Activated T-cell treated with anti-CD3 and anti-CD28 coated beads, Interleukin-2, amount 50 U/mL, for 72 hours (primary cell): ENCODE measurements at regions not wholly inside any gene's neighbourhood (a gene's known extent, or its start where the extent isn't known, plus 50 kb on each side); places are given as distances from the start of the nearest gene placed in this dataset.

ENCODE experiments used
- ATAC-seq, 2 donors: fragments of 150-1000 bp; cut with Tn5 transposase; replicated peaks in 1 of 2; 2 replicates each; pipeline ENCODE4 v1.10.0; 2021; ENCODE audit warnings: moderate library complexity in 2 of 2, mild to moderate bottlenecking in 1 of 2
- DNase-seq, 2 donors: peaks; one replicate each; pipeline ENCODE4 v3.0.0; 2021 to 2022; ENCODE audit warnings: mixed read lengths in 1 of 2
- H3K27ac Mint-ChIP-seq: one replicate; pipeline ENCODE4 v1.8.0; 2022; ENCODE audit warnings: mild to moderate bottlenecking, moderate library complexity, mixed read lengths
- H3K27me3 Mint-ChIP-seq: one replicate; pipeline ENCODE4 v1.8.0; 2022; ENCODE audit warnings: low read depth, mixed read lengths
- H3K36me3 Mint-ChIP-seq, 2 donors: one replicate each; pipeline ENCODE4 v1.8.0; 2022; ENCODE audit warnings: mixed read lengths in 2 of 2, mild to moderate bottlenecking in 1 of 2; ENCODE audit not compliant: insufficient read depth in 2 of 2
- H3K4me1 Mint-ChIP-seq: one replicate; pipeline ENCODE4 v1.8.0; 2022; ENCODE audit warnings: low read depth, mixed read lengths
- H3K4me3 Mint-ChIP-seq, 2 donors: one replicate each; pipeline ENCODE4 v1.8.0; 2022; ENCODE audit warnings: mild to moderate bottlenecking in 2 of 2, mixed read lengths in 2 of 2, moderate library complexity in 2 of 2
- H3K9me3 Mint-ChIP-seq, 2 donors: one replicate each; pipeline ENCODE4 v1.8.0; 2022; ENCODE audit warnings: mixed read lengths in 2 of 2

GRCh38 chr4:35252071-35252470 lies 992.2 kb downstream of the ARAP2 start:
- Mint-ChIP-seq H3K9me3 (peaks cover 5 to 7% of the 10 kb centered on the region in 2 donors), H3K36me3 (no peaks in the 10 kb centered on the region), H3K27me3 (no peaks in the 10 kb centered on the region), H3K4me1 (no peaks in the 10 kb centered on the region), H3K27ac (no peak overlapping the region), H3K4me3 (no peak overlapping the region)
- DNase-seq = no peak
- no peak for ATAC-seq

DNA sequence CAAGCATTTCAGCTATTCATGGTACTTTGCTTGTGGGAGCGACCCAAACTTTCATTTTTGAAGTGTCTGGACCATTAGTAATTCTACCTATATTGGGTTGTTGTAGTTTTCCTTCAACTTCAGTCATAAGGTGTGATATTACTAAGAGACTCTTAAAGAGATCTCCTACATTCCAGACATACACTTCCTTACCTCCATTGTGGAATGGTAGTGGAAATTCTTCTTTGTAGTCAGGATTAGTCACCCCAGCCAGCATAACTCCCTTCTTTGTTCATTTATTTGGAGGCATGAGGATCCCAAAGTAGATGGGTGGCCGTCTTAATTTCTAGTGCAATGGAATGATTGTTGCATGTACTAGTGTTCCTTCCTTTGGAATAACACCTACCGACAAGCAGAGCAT lies 991.4 kb downstream of the ARAP2 start:
- H3K4me3 Mint-ChIP-seq = no peak overlapping the region
- no peak for DNase-seq
- no peak overlapping the region for H3K27ac Mint-ChIP-seq
- no peak for ATAC-seq
- peaks cover 5 to 9% of the 10 kb centered on the region in 2 donors for H3K9me3 Mint-ChIP-seq
- H3K36me3 Mint-ChIP-seq = no peaks in the 10 kb centered on the region
- no peaks in the 10 kb centered on the region for H3K27me3 Mint-ChIP-seq
- no peaks in the 10 kb centered on the region for H3K4me1 Mint-ChIP-seq

- Mint-ChIP-seq H3K9me3 (peaks cover 5 to 9% of the 10 kb centered on the region in 2 donors), H3K27ac (no peak overlapping the region), H3K27me3 (no peaks in the 10 kb centered on the region), H3K4me1 (no peaks in the 10 kb centered on the region), H3K36me3 (no peaks in the 10 kb centered on the region), H3K4me3 (no peak overlapping the region)
- ATAC-seq = no peak
- no peak for DNase-seq
These were observed 991.0 kb downstream of the ARAP2 start for GRCh38 chr4:35253331-35253730.

DNA sequence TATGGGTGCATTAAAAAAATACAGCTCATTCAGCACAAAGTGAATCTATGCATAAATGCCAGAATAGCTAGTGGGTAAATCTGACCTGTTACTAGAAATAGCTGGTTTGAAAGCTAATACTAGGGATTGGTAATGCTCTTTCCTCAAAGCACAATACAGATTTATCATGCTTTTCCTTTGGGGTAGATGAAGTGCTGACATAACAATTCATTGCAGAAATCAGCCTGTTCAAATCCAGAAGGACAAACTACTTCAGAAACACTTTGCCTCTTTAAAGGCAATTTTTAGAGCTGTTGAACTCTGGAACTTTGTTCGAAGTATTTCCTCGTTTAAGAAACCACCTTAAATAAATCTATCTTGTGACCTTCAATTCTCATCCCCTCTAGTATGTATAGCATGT lies 957.9 kb downstream of the ARAP2 start:
- Mint-ChIP-seq H3K4me3 (no peak overlapping the region), H3K27me3 (no peaks in the 10 kb centered on the region), H3K27ac (no peak overlapping the region), H3K9me3 (peaks cover 1 to 4% of the 10 kb centered on the region in 2 donors), H3K4me1 (no peaks in the 10 kb centered on the region), H3K36me3 (no peaks in the 10 kb centered on the region)
- DNase-seq (no peak), ATAC-seq (no peak)

- no peak for DNase-seq
- no peaks in the 10 kb centered on the region for H3K9me3 Mint-ChIP-seq
- no peak overlapping the region for H3K4me3 Mint-ChIP-seq
- no peak overlapping the region for H3K27ac Mint-ChIP-seq
- H3K36me3 Mint-ChIP-seq = no peaks in the 10 kb centered on the region
- ATAC-seq = no peak
- H3K4me1 Mint-ChIP-seq = no peaks in the 10 kb centered on the region
- no peaks in the 10 kb centered on the region for H3K27me3 Mint-ChIP-seq
These were observed 943.1 kb downstream of the ARAP2 start for GRCh38 chr4:35300996-35301774.

DNA sequence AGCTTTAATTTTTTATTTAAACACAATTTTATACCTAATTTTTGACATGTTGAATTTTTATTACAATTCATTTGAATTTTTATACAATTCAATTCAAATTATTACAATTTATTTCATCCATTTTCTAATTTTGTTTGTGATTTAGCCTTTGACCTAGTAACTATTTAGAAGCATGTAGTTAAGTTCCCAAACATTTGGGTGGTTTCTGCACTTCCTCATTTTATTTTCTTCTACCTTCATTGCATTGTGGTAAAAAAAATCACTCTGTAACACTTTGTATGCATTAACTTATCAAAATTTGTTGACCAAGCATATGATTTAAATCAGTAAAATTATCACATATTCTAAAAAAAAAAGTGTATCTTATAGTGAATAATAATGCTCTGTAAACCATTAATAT lies 928.9 kb downstream of the ARAP2 start:
- Mint-ChIP-seq H3K36me3 (no peaks in the 10 kb centered on the region), H3K27ac (no peak overlapping the region), H3K27me3 (no peaks in the 10 kb centered on the region), H3K9me3 (peaks cover 3 to 4% of the 10 kb centered on the region in 2 donors), H3K4me3 (no peak overlapping the region), H3K4me1 (no peaks in the 10 kb centered on the region)
- ATAC-seq (no peak), DNase-seq (no peak)

- ATAC-seq = no peak
- no peaks in the 10 kb centered on the region for H3K36me3 Mint-ChIP-seq
- peaks cover 1% of the 10 kb centered on the region in 2 donors for H3K9me3 Mint-ChIP-seq
- H3K4me1 Mint-ChIP-seq = no peaks in the 10 kb centered on the region
- H3K4me3 Mint-ChIP-seq = no peak overlapping the region
- DNase-seq = no peak
- H3K27me3 Mint-ChIP-seq = no peaks in the 10 kb centered on the region
- H3K27ac Mint-ChIP-seq = no peak overlapping the region
These were observed 918.3 kb downstream of the ARAP2 start for GRCh38 chr4:35325908-35326453.

GRCh38 chr4:35342833-35343232 lies 901.5 kb downstream of the ARAP2 start:
- Mint-ChIP-seq H3K27ac (no peak overlapping the region), H3K27me3 (no peaks in the 10 kb centered on the region), H3K36me3 (no peaks in the 10 kb centered on the region), H3K4me1 (no peaks in the 10 kb centered on the region), H3K4me3 (no peak overlapping the region), H3K9me3 (peaks cover 2 to 7% of the 10 kb centered on the region in 2 donors)
- no peak for ATAC-seq
- no peak for DNase-seq

GRCh38 chr4:35347276-35347675 lies 897.0 kb downstream of the ARAP2 start:
- H3K36me3 Mint-ChIP-seq = peaks cover 0 to 3% of the 10 kb centered on the region in 2 donors
- no peak overlapping the region for H3K27ac Mint-ChIP-seq
- H3K9me3 Mint-ChIP-seq = peaks cover 7 to 13% of the 10 kb centered on the region in 2 donors
- no peak overlapping the region for H3K4me3 Mint-ChIP-seq
- DNase-seq (no peak), ATAC-seq (no peak)
- H3K4me1 Mint-ChIP-seq = no peaks in the 10 kb centered on the region
- no peaks in the 10 kb centered on the region for H3K27me3 Mint-ChIP-seq

DNA sequence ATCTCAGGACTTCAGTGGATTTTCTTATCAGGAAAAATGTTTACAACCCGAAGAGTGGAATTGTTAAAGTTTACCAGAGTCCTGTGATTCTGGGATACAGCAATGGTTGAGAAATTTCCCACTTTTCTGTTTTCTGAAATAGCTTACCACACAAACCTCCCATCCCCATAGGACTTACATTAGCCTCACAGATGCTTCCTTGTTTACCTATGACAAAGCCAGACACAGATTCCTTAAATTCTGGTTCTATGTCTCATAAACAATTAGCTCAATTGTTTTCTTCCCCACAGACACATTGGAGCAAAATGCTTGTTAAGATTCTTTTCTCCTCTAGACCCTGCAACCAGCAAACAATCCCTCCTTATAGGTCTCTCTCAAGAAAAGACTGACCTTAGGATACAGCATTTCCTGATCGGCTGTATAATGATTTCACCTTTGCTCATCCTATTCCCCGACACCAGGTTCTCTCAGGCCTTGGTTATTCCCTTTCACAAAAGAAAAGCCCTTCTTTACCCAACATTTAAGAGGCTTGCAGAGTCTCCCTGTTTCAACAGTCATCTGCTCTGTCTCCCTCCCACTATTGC lies 886.2 kb downstream of the ARAP2 start:
- ATAC-seq = no peak
- H3K27ac Mint-ChIP-seq = no peak overlapping the region

DNA sequence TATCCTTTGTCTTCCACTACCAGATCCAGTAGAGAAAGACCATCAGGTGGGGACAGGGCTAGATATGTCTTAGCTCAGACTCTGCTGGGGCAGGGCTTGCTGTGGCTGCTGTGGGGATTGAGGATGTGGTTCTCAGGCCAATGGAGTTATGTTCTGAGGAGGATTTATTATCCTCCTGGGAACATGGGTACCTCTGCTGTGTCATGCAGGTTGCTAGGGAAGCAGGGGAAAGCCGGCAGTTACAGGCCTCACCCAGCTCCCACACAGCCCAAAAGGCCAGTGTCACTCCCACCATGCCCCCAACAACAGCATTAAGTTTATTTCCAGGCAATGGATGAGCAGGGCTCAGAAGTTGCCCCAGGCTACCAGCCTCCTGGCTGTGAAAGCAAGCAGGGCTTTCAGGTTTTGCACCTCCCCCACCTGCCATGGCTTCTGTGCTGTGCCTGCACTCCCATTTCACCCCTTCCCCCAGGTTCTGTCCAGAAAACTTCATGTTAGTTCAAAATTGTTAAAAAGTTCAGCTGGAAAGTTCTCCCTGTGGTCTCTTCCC lies 879.9 kb downstream of the ARAP2 start:
- H3K9me3 Mint-ChIP-seq = peaks cover 14 to 15% of the 10 kb centered on the region in 2 donors
- DNase-seq (no peak), ATAC-seq (no peak)
- H3K36me3 Mint-ChIP-seq = no peaks in the 10 kb centered on the region
- H3K4me3 Mint-ChIP-seq = no peak overlapping the region
- H3K27ac Mint-ChIP-seq = no peak overlapping the region
- no peaks in the 10 kb centered on the region for H3K4me1 Mint-ChIP-seq
- H3K27me3 Mint-ChIP-seq = no peaks in the 10 kb centered on the region

More for the DNA sequence above, 886.2 kb downstream of the ARAP2 start:
- H3K4me1 Mint-ChIP-seq = no peaks in the 10 kb centered on the region
- H3K9me3 Mint-ChIP-seq = peaks cover 0 to 5% of the 10 kb centered on the region in 2 donors
- H3K27me3 Mint-ChIP-seq = no peaks in the 10 kb centered on the region
- H3K4me3 Mint-ChIP-seq = no peak overlapping the region
- no peak for DNase-seq
- H3K36me3 Mint-ChIP-seq = no peaks in the 10 kb centered on the region

- ATAC-seq = no peak
- no peak overlapping the region for H3K27ac Mint-ChIP-seq
These were observed 879.1 kb downstream of the ARAP2 start for GRCh38 chr4:35365186-35365585.

DNA sequence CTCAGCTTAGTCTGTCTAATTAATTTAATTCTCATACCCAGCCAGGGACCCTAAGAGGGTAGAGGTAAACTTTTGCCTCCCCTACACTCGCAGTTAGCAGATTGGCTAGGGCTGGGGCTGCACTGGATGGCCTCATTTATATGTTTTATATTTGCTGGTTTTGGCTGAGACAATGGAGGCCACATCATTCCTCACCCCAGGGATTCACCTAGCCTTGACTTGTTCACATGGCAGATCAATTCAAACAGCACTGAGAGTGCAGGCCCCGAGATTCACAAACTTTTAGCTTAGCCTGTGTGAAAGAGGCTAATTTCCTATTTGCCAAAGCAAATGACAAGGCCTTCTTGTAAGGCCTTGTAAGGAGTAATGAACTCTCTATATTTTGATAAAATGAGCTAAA lies 844.4 kb downstream of the ARAP2 start:
- H3K36me3 Mint-ChIP-seq = no peaks in the 10 kb centered on the region

More at GRCh38 chr4:35365186-35365585, 879.1 kb downstream of the ARAP2 start:
- DNase-seq = no peak
- H3K4me3 Mint-ChIP-seq = no peak overlapping the region
- no peaks in the 10 kb centered on the region for H3K4me1 Mint-ChIP-seq
- H3K27me3 Mint-ChIP-seq = no peaks in the 10 kb centered on the region
- H3K9me3 Mint-ChIP-seq = peaks cover 12 to 15% of the 10 kb centered on the region in 2 donors
- H3K36me3 Mint-ChIP-seq = no peaks in the 10 kb centered on the region

More for the DNA sequence above, 844.4 kb downstream of the ARAP2 start:
- Mint-ChIP-seq H3K4me1 (no peaks in the 10 kb centered on the region), H3K9me3 (peaks cover 0 to 1% of the 10 kb centered on the region in 2 donors), H3K27me3 (no peaks in the 10 kb centered on the region), H3K27ac (no peak overlapping the region), H3K4me3 (no peak overlapping the region)
- no peak for DNase-seq
- no peak for ATAC-seq
